HG03097 (cell line): ENCODE measurements at regions not wholly inside any gene's neighbourhood (a gene's known extent, or its start where the extent isn't known, plus 50 kb on each side); places are given as distances from the start of the nearest gene placed in this dataset.

Source experiments
- ATAC-seq: cut with Tn5 transposase; IDR thresholded peaks from one replicate; pipeline ENCODE4 v1.9.1; 2021; ENCODE audit not compliant: unreplicated experiment, low FRiP score

- no peak for ATAC-seq
Observed at GRCh38 chr2:180336550-180336949, 329.5 kb upstream of the CWC22 start.

- peak; percentile 99 for ATAC-seq
Observed at GRCh38 chr2:180334514-180334913, 327.4 kb upstream of the CWC22 start.

DNA sequence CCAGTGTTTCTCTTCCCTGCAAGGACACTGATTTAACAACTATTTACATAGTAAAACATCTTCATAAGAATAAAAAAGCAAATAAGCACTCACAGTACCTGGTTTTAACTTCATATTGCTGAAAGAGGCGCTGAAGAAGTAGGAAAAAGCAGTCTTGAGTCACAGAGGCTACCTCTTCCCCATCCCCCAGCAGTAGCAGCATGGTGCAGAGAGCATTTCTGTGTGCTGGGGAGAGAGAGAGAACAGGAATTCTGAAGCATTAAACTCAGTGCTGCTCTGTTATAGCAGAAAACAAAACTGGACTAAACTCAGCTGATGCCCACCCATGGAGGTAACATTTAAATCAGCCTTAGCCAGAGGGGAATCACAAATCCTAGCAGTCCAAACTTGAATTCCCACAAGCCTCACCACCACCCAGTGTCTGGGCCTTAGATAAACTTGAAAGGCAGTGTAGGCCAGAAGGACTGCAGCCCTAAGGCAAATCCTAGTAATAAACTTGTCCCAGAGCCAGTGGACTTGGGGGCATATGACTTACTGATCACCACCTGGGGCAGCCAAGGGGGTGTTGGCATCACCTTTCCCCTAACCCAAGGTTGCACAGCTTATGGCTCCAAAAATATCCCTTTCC is 321.8 kb upstream of the CWC22 start:
- ATAC-seq = no peak

DNA sequence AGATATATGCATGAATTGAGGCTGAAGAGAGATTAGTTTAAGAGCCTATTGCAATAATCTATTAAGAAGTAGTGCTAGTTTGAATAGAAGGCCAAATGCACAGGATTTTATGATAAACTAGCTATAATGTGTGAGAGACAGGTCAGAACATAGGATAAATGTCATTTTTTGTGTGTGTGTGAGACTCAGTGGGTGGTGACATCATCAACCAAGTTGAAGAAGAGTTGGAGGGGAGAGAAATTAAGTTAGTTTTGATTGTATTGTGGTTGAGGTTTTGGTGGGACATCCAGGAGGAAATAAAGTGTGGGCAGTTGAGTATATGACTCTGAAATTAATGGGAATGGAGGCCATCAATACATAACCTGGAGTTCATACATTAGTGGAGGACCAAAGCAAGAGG is 320.1 kb upstream of the CWC22 start:
- no peak for ATAC-seq

- no peak for ATAC-seq
Observed at GRCh38 chr2:180325416-180326120, 318.5 kb upstream of the CWC22 start.

DNA sequence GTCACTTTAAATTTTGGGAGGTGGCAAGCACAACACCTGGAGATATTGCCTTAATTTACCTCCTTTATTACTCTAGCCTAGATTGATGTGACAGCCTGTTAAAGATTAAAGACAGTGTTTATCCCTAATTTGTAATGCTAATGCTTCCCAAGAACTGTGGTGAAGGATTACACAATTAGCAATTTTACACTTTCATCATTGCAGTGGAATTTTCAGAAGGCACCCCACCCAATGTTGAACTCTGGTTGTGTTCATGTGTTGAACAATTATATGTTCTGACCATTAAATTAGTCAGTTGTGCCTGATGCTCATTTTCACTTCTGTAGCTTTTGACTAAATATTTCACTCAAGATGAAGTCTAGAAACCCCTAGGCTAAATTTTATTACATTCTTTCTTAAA is 317.1 kb upstream of the CWC22 start:
- no peak for ATAC-seq

- no peak for ATAC-seq
Observed at GRCh38 chr2:180322781-180323180, 315.7 kb upstream of the CWC22 start.

DNA sequence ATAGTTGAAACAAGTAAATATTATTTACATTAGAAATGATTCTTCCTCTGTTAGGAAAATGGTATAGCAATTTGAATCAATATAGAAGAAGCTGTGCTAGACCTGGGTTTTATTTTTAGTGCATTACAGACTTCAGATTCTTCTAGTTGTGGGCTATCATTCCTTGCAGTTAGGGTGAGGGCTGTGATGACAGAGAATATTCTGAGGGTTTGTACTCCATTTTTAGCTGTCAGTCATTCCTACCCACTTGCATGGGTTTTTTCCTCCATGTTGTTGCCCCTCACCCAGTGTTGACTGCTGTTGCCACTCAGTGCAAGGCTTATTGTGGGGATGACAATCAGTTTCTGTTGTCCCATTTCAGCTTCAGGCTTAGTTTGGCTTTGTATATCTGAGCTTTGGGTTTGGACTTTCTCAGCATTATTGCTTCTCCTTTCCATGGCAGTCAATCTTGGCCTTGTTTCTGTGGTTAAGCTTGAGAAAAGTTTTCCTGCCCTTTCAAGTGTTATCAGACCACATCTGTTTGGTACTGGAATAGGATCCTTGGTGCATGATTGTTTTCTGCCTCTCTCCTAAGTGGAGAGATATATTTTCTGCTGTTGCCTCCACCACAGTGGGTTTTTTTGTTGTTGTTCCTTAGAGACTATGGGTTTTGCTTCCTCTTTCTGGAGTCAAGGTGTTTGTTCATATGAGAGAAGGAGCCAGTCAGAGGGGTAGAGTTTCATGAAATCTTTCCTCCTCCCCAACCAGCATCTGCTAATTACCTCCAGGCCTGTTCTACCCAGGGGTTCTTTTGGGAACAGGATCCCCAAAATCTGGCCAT is 312.7 kb upstream of the CWC22 start:
- ATAC-seq = peak; percentile 81

GRCh38 chr2:180314086-180314485 is 307.0 kb upstream of the CWC22 start:
- no peak for ATAC-seq

GRCh38 chr2:180312542-180312941 is 305.4 kb upstream of the CWC22 start:
- no peak for ATAC-seq

DNA sequence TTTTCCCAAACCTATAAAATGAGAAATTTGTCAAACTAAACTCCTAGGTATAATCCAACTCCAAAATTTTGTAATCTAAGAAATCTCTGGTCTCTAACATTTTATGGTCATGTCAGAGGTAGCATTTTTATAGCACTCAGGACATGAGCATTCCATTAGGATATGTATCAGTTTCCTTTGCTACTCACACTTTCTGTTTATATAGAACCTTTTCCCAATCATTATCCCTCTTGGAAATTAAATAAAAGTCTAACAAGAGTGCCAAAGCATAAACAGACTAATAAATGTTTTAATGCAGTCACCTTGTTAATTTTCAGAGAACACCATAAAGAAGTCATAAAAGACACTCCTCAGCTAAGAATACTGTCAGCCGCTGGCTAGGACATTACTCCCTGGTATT is 300.0 kb upstream of the CWC22 start:
- no peak for ATAC-seq

DNA sequence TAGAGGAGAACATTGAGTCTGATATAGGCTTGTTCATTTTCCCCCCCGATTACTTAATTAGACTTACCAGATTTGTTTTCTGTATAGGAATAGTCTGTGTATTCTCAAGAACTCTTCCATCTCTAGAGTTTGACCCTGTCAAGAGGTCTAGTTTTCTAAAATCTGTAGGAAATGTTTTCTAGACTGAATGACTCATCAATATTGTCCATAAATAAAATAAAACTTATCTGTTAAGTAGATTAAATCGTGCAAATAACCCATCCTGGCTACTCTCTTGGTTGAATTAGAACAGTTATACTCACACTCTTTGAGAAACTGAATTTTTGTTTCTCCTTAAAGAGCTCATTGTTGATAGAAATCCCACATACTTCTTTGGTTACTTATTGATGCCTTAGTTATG is 299.2 kb upstream of the CWC22 start:
- ATAC-seq = no peak

DNA sequence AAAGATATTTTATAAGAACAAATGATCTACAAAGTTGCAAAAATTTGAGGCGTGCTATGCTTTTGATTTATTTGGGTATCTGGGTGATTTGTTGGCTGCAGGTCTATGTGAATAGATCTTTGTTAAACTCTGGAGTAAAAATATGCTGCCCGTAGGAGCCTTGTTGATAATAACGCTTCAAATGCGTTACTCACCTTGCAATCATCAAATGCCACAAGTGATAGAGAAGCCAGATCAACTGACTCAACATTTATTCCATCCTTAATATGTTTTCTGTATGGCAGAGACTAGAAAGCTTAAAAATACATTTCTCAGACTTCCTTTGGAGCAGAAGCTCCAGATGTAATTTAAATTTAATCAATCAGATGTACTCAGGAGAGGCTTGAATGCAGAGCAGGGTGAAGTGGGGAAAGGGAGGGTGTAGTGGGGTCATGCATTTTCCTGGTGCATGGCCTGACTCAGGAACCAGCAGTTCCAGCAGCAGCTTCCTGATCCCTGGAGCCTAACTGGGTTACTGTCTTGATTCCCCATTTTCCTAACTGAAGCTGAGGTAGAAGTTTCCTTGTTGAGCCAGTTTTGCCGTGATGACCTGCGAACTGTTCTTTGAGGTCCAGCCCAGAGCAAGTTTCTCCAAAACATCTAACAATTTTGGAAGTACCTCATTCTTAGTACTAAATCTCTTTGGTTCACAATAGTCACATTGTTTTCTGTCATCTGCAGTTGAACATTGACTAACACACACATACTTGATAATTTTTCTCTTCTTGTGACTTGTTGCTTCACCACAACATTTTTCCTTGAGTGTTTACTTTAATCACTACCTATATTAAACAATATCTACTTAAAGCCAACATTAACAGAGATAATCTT is 284.7 kb upstream of the CWC22 start:
- ATAC-seq = no peak

DNA sequence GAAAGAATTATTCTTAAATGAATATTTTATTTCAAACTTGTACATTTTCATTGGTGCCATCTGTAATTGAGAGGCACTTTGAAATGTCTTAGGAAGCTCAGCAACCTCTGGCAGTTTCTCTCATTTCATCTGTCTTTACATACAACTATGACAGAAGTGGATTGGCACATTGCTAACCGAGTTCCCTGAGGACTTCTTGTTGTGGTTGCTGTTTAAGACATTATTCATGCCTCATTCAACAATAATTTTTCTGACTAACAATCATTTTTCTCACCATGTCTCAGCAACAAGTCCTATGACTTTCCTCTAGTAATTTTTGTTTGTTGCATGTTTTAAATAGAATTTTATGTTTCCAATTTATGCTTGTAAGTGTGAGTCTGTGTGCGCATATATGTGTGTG is 284.0 kb upstream of the CWC22 start:
- ATAC-seq = no peak

DNA sequence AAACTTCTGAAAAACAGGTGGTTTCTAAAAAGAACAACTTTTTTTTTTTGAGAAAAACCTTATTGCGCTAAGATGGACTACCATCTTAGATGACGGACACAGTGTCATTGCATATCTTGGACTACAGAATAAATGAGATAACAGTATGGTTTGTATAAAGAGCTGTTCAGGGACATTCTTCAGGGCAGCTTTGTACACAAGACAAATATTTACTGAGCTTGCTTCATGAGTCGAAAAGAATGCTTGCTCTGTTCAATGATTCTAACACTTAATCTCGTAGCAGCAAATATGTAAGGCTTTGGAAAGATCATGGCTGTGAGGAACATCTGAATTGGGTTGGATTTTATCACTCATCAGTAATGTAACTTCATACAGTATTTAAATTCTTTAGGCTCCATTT is 282.5 kb upstream of the CWC22 start:
- ATAC-seq = no peak

DNA sequence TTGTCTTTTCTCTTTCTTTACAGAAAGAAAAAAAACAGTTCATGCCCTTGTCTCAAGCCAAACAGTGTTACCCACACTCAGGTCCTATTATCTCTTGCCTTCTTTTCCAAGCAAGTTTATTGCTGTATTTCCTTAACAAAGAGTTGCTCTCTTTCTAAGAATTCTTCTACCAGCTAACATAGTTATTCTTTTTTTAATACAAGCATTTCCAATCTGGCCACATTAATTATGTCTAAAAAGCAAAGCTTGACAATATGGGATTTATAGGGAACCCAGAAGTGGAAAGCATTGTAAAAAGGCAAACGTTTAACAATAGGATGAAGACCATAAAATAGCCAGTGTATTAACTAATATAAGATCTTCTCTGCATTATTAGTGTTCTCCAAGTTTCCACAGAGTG is 272.5 kb upstream of the CWC22 start:
- no peak for ATAC-seq

GRCh38 chr2:180276733-180277132 is 269.6 kb upstream of the CWC22 start:
- ATAC-seq = no peak

GRCh38 chr2:180268006-180268405 is 260.9 kb upstream of the CWC22 start:
- ATAC-seq = no peak

DNA sequence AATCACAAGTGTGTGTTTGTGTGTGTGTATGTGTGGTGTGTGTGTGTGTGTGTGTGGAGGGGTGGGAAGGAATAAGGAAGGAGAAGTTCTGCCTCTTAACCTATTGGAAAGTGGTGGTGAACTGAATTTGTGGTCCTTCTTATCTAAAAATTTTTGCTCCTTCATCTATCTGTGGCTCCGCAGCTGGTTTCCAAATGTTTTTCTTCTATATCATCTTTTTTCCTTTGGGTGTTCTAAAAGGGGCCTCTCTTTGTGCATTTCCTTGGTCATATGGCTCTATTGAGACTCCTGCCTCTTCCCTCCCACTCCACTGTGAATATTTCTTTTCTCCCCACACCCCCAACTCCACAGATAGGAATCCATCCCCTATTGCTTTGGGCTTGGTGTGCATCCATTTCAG is 254.9 kb upstream of the CWC22 start:
- ATAC-seq = no peak

DNA sequence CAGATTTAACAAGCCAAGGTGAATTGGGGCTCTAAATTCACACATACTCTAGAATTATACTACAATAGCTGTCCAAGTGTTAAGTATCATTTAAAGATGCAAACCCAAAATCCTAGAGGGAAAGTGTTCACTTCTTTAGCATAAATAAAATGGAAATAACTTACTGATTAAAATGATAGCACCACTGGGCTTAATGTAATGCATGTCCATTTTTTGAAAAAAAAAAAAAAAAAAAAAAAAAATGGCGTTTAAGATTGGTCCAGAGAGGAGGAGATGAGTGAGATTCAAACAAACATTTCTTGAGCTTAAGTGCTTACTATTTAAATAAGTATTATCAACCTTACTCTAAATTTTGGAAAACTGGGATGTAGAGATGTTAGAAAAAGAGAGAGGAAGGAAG is 251.5 kb upstream of the CWC22 start:
- ATAC-seq = no peak

DNA sequence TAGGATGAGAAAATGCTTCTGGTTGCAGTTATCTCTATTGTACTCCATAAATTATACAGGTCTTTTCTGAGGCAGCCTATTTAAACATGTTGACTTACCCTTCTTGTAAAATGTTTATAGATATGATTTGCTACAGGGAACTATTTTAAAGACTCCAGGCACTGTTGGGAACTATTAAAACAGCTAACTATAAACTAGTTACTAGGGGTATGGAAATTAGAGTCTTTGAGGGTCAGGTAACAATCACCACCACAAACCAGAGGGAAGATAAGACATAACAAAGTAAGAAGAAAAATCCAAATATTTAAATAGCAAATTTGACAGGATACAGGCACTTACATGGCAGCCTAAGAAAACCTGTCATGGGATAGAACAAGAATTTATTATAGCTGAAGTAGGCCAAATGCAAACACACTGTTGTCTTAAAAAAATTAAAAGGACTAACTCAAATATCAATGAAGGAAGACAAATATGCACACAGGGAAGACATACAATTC is 251.0 kb upstream of the CWC22 start:
- no peak for ATAC-seq
